Heart right ventricle (tissue), 16 donors: ENCODE measurements at regions not wholly inside any gene's neighbourhood (a gene's known extent, or its start where the extent isn't known, plus 50 kb on each side); places are given as distances from the start of the nearest gene placed in this dataset.

Experiments used
- ATAC-seq, 8 donors: fragments of 200-7000 bp; cut with Tn5 transposase; one replicate each; pipeline ENCODE4 v1.9.1; 2020; ENCODE audit warnings: mild to moderate bottlenecking in 8 of 8, moderate library complexity in 8 of 8, moderate number of reproducible peaks in 1 of 8
- DNase-seq, 2 donors: peaks; one replicate each; pipeline ENCODE4 v3.0.0-alpha.2; 2020
- H3K27ac ChIP-seq, 10 donors: fragments of 200-600 bp; sonication (generic) in 2 of 10; one replicate each; pipeline versions ENCODE4 v1.5.0 to v1.8.0; 2020 to 2022; ENCODE audit warnings: mild to moderate bottlenecking in 3 of 10
- H3K27me3 ChIP-seq, 7 donors: fragments of 200-600 bp; one replicate each; pipeline ENCODE4 v1.8.0; 2021 to 2022; ENCODE audit warnings: mild to moderate bottlenecking in 2 of 7
- H3K36me3 ChIP-seq, 9 donors: fragments of 200-600 bp; sonication (generic) in 1 of 9; one replicate each; pipeline versions ENCODE4 v1.5.0 to v1.8.0; 2020 to 2022; ENCODE audit warnings: mild to moderate bottlenecking in 2 of 9
- H3K4me1 ChIP-seq, 9 donors: fragments of 200-600 bp; sonication (generic) in 1 of 9; one replicate each; pipeline versions ENCODE4 v1.5.0 to v1.8.0; 2020 to 2022; ENCODE audit warnings: mild to moderate bottlenecking in 4 of 9
- H3K4me3 ChIP-seq, 10 donors: fragments of 200-600 bp; sonication (generic) in 2 of 10; one replicate each; pipeline versions ENCODE4 v1.5.0 to v1.8.0; 2020 to 2022; ENCODE audit warnings: mild to moderate bottlenecking in 7 of 10, moderate library complexity in 2 of 10
- H3K9me3 ChIP-seq, 11 donors: fragments of 200-600 bp in 10 of 11; sonication (generic) in 2 of 11; one replicate each; pipeline versions ENCODE4 v1.5.0 to v1.8.0; 2013 to 2022; ENCODE audit warnings: mild to moderate bottlenecking in 2 of 11, control low read depth in 1 of 11, moderate library complexity in 1 of 11
- WGBS, 2 donors: extraction: QIAGEN DNeasy Blood & Tissue Kit; methylation state at CpG; one replicate each; pipeline ENCODE4 v1.1.7; 2013; ENCODE audit warnings: inconsistent platforms in 1 of 2; 5-methylcytosine and 5-hydroxymethylcytosine counted together
- intact Hi-C, 10 donors: fragments of 100-400 bp; cut with DNase I; formaldehyde crosslinking; loops; one replicate each; pipeline versions ENCODE4 v1.11.1 to v1.14.2; 2022
- TF ChIP-seq, protein P1 (sequence below), 9 donors: fragments of 200-600 bp; sonication (generic) in 2 of 9; IDR thresholded peaks; one replicate each; pipeline versions ENCODE4 v1.5.0 to v1.8.0; 2021 to 2022; ENCODE audit warnings: antibody characterized with exemption in 9 of 9, mild to moderate bottlenecking in 5 of 9, moderate library complexity in 1 of 9
- donor health status: Arrhythmogenic right ventricular cardiomyopathy.
- donor health status: ischemic (EF 13 %, LVEDD 7.1; RV severe dilation, severe dysfunction).
- donor health status: healthy with polysubstance abuse.
- donor health status: DM: no; HTN: yes; CAD: no.
- donor health status: DM: no; HTN: no; CAD: no.
- donor health status: ischemic (EF 25% LVEDD 6.9; RV normal size, moderate dysfunction).
- donor health status: ischemic (EF 25% LVEDD 5.7; RV mildly dilated, moderate dysfunction).
- donor health status: healthy.
- donor health status: DM: yes; HTN: yes; CAD: no.
- donor health status: Ischemic cardiomyopathy.
- donor health status: ischemic (EF 35%, LVEDD 5.7; RV mildly dilated, moderate dysfunction).
- donor health status: nonischemic (EF 11% LVEDD 7.7; RV severe dilation, severe dysfunction).
- donor health status: DM: yes; HTN: yes; CAD: no.
- donor health status: PGD.
- donor health status: ischemic (EF 29% LVEDD 5.4; RV normal size, mild dysfunction).
- donor health status: nonischemic (EF 23%, LVEDD 6.1; RV moderate dilation, normal function).

DNA sequence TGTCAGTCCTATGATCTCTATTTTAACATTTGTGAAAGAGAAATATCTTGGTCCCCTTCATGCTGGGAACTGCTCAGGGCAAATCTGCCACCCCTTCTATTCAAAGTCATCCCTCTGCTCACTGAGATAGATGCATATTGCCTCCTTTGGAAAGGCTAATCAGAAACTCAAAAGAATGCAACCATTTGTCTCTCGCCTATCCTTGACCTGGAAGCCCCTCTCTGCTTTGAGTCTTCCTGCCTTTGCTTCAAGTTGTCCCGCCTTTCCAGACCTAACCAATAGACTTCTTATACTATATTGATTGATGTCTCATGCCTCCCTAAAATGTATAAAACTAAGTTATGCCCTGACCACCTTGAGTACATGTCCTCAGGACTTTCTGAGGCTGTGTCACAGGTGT is 97.0 kb downstream of the PSAT1 start:
- intact Hi-C loops, result no loop called here
- Histone ChIP-seq H3K4me3 (no peak overlapping the region), H3K36me3 (no peaks in the 10 kb centered on the region), H3K27ac (no peak overlapping the region), H3K27me3 (peaks cover 0 to 15% (median 6%) of the 10 kb centered on the region in 7 donors), H3K9me3 (peaks cover 0 to 23% (median 9%) of the 10 kb centered on the region in 11 donors), H3K4me1 (no peaks in the 10 kb centered on the region)
- ATAC-seq (no peak), DNase-seq (no peak)
- TF ChIP-seq, protein P1, sequence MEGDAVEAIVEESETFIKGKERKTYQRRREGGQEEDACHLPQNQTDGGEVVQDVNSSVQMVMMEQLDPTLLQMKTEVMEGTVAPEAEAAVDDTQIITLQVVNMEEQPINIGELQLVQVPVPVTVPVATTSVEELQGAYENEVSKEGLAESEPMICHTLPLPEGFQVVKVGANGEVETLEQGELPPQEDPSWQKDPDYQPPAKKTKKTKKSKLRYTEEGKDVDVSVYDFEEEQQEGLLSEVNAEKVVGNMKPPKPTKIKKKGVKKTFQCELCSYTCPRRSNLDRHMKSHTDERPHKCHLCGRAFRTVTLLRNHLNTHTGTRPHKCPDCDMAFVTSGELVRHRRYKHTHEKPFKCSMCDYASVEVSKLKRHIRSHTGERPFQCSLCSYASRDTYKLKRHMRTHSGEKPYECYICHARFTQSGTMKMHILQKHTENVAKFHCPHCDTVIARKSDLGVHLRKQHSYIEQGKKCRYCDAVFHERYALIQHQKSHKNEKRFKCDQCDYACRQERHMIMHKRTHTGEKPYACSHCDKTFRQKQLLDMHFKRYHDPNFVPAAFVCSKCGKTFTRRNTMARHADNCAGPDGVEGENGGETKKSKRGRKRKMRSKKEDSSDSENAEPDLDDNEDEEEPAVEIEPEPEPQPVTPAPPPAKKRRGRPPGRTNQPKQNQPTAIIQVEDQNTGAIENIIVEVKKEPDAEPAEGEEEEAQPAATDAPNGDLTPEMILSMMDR (IDR thresholded peaks at IDR 0.05), result no peak
- 79 to 84% methylated on average over 2 of the region's 2 CpGs for WGBS, 2 donors

DNA sequence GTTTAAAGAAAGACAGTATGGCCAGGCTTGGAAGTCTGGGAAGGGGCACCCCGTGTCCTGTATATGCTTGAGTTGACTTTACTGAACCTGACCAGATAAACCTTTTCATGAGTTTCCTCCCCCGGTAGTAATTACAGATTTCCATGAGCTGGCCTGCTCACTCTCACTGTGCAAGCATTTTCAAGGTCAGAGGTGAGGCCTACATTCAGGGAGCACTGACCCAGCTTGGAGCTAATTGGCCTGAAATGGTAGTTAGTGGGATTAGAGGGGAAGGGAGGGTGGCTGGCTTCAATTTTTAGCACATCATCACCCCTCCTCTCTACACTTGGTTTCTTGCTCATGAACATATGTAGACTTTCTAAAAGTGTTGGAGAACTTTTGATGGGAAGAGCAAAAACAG is 99.2 kb downstream of the PSAT1 start:
- Histone ChIP-seq H3K27me3 (peaks cover 0 to 22% (median 8%) of the 10 kb centered on the region in 7 donors), H3K4me3 (no peak overlapping the region), H3K36me3 (no peaks in the 10 kb centered on the region), H3K9me3 (peaks cover 0 to 23% (median 9%) of the 10 kb centered on the region in 11 donors), H3K27ac (no peak overlapping the region), H3K4me1 (no peaks in the 10 kb centered on the region)
- ATAC-seq (no peak), DNase-seq (no peak)
- intact Hi-C loops, result no loop called here
- 50 to 62% methylated on average over 2 of the region's 2 CpGs for WGBS, 2 donors
- TF ChIP-seq, protein P1 (IDR thresholded peaks at IDR 0.05), result no peak

DNA sequence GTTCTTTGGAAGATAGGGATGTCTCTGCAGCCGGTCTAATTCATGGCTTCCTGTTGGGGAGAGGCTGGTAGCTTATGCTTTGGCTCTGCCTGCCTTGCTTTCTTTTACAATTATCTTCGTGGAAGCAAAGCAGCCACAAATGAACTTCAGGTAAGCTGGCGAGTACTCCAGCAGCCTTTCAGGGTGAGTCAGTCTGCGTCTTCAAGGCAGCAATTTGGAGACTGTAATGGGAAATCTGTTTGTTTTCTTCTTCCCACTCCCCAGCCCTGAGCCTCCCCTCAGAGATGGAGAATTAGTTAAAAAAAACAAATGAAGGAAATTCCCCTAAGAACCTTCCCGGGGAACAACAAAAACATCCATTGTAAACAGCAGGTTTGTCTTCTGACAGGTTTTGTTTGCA is 100.1 kb downstream of the PSAT1 start:
- Histone ChIP-seq H3K36me3 (no peaks in the 10 kb centered on the region), H3K4me3 (no peak overlapping the region), H3K27ac (no peak overlapping the region), H3K9me3 (peaks cover 0 to 23% (median 9%) of the 10 kb centered on the region in 11 donors), H3K4me1 (no peaks in the 10 kb centered on the region), H3K27me3 (peaks cover 0 to 22% (median 8%) of the 10 kb centered on the region in 7 donors)
- 35 to 41% methylated on average over 5 of the region's 5 CpGs for WGBS, 2 donors
- TF ChIP-seq, protein P1 (IDR thresholded peaks at IDR 0.05), result no peak
- ATAC-seq, result no peak
- no peak for DNase-seq
- intact Hi-C loops, result no loop called here

DNA sequence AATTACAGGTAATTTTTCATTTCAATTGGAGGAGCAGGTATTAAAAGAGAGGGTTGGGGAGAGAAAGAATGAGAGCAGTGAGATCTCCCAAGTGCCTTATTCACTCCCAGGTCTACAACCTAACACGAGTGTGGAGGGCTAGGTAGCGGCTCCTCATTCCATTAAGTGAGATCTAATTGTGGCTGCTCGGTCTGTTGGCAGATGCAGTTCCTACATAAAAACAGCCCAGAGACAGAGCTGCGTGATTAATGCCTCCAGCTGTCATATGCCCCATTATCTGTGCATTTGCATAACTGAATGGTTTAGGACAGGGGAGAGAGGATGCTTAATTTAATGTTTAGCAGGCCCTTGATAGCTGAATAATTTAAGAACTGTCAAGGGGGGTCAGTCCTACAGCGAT is 100.5 kb downstream of the PSAT1 start:
- Histone ChIP-seq H3K27ac (no peak overlapping the region), H3K36me3 (no peaks in the 10 kb centered on the region), H3K9me3 (peaks cover 0 to 23% (median 9%) of the 10 kb centered on the region in 11 donors), H3K27me3 (peaks cover 0 to 23% (median 8%) of the 10 kb centered on the region in 7 donors), H3K4me3 (no peak overlapping the region), H3K4me1 (no peaks in the 10 kb centered on the region)
- 31 to 38% methylated on average over 5 of the region's 5 CpGs for WGBS, 2 donors
- intact Hi-C loops, result no loop called here
- DNase-seq (no peak), ATAC-seq (no peak)
- TF ChIP-seq, protein P1 (IDR thresholded peaks at IDR 0.05), result no peak
